HG02973 (cell line): ENCODE measurements at regions not wholly inside any gene's neighbourhood (a gene's known extent, or its start where the extent isn't known, plus 50 kb on each side); places are given as distances from the start of the nearest gene placed in this dataset.

Source experiments
- ATAC-seq: cut with Tn5 transposase; IDR thresholded peaks from one replicate; pipeline ENCODE4 v1.9.1; 2021; ENCODE audit warnings: moderate library complexity; ENCODE audit not compliant: unreplicated experiment

DNA sequence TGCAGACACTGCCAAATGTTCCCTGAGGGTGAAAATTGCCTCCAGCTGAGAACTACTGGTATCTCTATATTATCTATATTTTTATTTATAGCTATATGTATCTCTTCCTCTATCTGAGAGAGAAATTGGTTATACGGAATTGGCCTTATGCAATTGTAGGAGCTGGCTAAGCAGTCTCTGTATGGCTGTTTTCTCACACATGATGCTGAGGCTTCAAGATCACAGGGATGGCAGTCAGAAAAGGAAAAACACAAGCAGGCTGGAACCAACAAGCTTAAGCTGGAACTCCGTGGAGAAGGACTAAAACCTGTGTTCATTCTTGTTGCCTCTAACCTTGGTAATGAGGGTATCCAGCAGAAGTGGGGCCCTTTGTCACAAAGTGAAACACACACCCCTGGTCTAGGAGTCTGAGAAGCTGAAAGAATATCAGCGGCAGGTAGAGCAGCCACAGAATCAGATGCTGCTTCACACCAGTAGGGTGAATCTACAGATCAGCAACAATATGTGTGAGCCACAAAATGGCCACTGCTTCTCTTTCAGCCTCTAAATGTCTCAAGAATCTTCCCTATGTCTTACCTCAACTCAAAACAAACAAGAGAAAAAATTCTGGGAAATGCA is 166.5 kb upstream of the PPP1R2C start:
- no peak for ATAC-seq

- no peak for ATAC-seq
Measured at GRCh38 chrX:42946544-42947194, 168.7 kb upstream of the PPP1R2C start.

DNA sequence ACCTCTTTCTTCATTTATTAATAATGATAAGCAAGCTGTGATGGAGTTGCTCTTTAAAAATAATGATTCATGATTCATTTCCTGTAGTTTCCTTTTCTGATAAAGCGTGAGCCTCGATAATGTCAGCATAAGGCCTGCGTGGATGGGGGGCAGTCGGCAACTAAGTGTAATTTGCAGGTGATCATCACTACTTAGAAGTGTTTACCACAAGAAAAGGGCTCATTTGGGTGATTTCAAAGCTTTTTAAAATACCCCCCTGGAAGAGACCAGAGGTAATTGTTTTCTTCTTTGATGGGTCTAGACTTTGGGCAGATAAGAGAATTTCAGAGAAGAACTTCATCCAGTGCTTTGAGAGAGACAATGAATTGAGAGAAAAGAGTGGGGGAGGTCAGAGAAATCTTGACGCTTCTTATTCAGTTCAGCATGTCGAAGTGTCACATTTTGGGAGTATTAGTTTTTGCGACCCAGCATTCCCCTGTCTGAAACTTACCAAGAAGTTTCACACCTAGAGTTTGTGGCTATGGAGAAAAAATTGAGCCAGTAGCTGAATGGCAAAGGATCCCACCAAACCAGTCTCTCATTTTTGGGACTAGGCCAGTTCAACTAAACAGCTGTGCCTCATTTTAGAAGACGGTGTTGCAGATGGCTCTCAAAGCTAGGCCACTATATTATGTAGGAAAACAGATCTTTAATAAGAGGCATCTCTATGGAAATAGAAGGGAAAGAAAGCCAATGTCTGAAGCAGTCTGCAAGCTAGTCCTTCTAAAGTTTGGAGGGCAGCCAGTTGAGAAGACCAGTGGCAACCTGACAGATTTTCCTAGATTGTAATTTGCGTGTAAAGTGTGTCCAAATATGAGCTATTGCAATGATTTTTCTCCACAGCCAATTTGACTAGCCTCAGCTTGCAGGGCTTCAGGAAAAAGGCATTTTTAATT is 171.0 kb upstream of the PPP1R2C start:
- ATAC-seq, result no peak

DNA sequence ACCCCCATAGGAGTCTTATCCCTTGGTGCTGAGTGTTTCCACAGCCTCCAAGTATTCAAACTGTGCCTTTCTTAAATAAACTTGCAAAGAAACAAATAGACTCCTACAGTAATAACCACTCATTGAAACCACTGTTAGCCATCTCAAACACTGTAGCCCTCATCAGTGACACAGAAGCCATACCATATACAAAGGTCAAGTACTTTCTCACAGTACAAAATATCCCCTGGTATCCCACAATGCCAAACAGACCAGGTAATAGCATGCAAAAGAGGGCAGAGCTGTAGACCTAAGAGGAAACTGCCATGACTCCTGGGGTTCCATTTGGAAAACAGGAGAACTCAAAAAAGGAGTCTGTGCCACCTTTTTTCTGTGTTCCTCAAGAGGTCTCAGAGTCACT is 173.8 kb upstream of the PPP1R2C start:
- no peak for ATAC-seq

GRCh38 chrX:42952621-42953020 is 174.7 kb upstream of the PPP1R2C start:
- no peak for ATAC-seq

GRCh38 chrX:42954880-42955279 is 176.9 kb upstream of the PPP1R2C start:
- no peak for ATAC-seq

DNA sequence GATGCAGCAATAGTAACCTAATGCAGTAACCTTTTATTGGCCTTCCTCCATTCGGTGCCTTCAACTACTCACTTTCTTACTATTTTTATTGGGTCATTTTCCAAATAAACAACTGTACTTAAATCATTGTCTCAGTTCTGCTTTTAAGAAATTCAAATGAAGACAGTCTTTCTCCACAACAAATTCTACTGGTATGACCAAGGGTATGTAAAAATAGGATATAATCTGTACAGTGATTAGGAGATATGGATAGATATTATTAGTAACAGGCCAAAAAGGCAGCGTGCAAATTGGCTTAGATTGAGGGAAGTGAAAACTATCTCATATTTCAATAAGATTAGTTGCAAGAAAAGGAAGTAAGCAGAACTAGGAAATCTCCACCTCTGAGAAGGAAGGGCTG is 177.4 kb upstream of the PPP1R2C start:
- ATAC-seq, result peak; percentile 88

DNA sequence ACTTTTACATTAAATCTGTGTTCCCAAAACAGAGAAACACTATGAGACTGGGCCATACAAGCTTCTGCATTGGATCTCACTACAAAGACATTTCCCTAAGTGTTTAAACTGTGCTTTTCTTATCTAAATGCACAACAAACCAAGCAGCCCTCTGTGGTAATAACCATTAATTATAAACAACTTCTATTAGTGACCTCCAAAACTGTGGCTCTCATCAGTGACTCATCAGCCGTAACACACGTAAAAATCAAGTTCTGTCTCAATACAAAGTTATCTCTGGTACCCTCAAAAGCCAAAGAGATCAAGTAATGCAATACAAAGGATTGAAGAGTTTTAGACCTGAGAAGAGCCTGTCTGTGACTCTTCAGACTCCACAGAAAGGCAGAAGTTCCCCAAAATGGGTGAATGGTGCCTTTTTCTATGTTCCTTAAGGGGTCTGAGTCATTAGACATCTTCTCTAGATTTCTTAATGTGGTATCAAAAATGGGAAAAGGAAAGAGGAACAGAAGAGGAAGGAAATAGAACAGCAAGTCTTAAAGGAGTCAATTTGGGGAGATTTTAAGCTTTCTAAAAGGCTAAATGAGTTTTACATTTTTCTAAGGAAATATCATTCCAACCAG is 189.8 kb upstream of the PPP1R2C start:
- no peak for ATAC-seq

- no peak for ATAC-seq
Measured at GRCh38 chrX:42973321-42973720, 195.4 kb upstream of the PPP1R2C start.

- no peak for ATAC-seq
Measured at GRCh38 chrX:42975906-42976305, 197.9 kb upstream of the PPP1R2C start.

GRCh38 chrX:42976746-42977366 is 198.9 kb upstream of the PPP1R2C start:
- ATAC-seq, result no peak

GRCh38 chrX:42978655-42979379 is 200.9 kb upstream of the PPP1R2C start:
- ATAC-seq, result no peak

DNA sequence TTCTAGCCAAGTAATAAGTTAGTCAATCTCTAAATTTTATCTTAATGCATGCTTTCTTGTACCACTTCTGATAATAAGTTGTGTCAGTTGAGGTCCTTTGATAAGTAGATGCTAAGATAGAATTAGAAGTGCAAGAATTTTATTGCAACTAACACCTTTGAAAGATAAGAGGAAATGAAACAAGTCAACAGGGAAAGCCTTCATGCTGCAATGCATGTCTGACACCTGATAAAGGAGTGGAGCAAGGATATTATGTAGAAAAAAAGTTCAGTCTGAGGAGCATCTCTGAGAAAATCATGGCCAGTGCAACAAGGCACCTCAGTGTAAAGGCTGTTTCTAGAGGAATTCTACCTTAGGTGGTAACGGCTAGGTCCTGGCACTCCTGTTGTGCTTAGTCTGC is 210.7 kb upstream of the PPP1R2C start:
- no peak for ATAC-seq

DNA sequence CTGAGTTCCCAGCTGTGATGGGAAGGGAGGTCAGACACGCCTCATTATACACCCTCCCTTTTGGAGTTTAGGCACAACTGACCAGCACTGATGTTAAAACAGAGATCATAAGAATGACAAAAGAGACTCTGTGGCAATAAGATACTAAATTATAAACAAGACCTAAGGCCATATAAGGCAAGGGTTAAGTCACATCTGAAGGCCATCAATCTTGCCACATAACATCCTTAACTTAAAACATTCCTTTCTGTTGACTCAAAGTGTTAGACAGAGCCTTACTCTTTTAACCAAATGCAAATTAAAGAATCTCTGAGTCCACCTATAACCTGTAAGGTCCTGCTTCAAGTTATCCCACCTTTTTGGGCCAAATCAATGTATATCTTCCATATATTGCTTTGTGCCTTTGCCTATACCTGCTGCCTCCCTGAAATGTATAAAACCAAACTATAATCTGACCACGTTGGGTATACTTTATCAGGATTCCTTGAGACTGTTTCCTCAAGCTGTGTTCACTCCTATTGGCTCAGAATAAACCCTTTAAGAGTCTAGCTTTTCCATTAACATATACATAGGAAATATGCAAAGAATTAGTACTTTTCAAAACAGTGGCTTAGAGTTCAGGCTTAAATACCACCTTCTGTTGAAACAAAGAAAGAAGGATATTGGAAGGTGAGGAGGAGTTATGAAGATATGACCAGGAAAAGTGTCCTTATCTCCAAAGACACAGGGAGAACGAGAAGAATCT is 214.4 kb upstream of the PPP1R2C start:
- no peak for ATAC-seq

- ATAC-seq, result no peak
Measured at GRCh38 chrX:42996861-42997260, 218.9 kb upstream of the PPP1R2C start.

- ATAC-seq, result no peak
Measured at GRCh38 chrX:43000121-43000520, 222.2 kb upstream of the PPP1R2C start.

DNA sequence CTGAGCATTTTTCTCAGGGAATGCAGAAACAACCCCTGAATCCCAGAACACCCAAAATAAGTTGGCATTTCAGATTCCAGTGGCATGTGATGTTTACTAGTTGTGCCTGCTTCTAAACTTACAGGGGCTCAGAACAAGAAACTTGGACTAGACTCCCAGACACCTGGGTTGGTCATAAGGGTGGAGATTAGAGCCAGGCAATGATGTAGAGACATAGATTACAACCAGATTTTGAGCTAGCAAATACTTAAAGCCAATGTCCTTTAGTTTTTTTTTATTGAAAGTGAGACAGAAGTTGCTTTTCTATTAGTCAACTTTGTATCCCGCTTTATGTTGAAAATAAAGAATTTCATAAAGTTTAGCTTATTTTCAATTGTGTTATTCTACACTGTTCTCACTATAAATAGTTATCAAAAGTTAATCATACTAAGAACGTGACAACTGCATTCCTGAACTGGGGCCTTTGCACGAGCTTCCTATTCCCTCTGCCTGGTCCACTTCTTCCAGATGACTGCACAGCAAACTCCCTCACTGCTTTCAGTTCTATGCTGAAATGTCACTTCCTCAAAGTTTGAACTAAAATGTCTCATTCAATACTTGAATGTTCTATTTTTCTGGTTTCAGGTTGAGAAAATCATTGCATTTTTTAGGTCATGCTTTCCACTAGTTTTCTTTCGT is 224.7 kb upstream of the PPP1R2C start:
- ATAC-seq, result peak; percentile 87

DNA sequence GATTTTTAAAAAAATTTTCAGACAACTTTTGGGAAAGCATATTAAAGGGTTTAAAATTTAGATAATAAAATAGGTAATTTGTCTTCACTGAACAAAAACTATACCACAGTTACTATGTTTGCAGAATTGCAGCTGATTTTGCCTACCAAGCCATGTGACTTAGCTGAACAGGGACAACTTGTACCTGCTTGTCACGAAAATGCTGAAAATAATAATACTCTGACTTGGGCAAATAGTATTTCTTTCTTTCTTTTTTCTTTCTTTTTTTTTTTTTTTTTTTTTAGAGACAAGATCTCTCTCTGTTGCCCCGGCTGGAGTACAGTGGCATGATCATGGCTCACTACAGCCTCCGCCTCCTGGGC is 225.2 kb upstream of the PPP1R2C start:
- peak; percentile 15 for ATAC-seq

- no peak for ATAC-seq
Measured at GRCh38 chrX:43003939-43004338, 226.0 kb upstream of the PPP1R2C start.
